HG03108 (cell line): ENCODE measurements at regions not wholly inside any gene's neighbourhood (a gene's known extent, or its start where the extent isn't known, plus 50 kb on each side); places are given as distances from the start of the nearest gene placed in this dataset.
"Not testable (repeated sequence)": the region's sequence is repeated elsewhere in the genome, so short reads cannot be mapped to it uniquely, and the experiment has no call there.

Source experiments
- ATAC-seq: cut with Tn5 transposase; IDR thresholded peaks from one replicate; pipeline ENCODE4 v1.9.1; 2021; ENCODE audit warnings: moderate library complexity; ENCODE audit not compliant: unreplicated experiment

- no peak for ATAC-seq
Observed at GRCh38 chr1:195763907-195764374, 844.3 kb downstream of the KCNT2 start.

DNA sequence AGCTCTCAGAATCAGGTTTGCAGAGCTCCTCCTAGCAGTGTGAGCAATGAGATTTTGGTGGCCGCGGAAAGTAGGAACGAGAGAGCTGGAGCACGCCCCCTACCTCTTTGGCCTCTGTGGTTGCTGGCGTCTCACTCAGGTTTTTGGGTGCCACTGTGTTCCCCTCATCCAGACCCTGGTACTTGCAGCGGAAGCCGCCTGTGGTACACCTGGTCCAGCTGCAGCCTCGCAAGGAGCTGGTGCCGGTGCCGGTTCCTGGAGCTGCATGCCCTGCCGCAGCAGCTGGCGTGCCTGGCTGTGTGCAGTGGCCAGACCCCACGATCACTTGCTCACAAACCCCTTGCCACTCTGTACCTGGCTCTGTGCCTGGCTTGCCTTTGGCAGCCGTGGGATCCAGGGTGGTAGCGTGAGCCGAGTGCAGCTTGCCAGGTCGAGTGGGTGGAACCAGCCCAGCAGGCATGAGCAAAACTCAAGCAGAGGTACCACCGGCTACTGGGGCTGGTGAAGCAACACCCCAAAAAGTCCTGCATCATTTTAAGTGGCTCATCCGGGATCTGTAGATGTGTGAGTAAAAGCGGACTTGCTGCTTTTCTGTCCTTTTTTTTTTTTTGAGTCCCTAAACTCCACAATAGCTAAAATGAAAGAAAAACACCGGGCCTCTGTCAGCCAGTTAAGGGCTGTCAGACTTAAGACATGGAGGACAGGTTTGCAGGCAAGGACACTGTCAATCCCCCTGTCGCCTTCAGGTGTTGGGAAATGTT lies 844.9 kb downstream of the KCNT2 start:
- no peak for ATAC-seq

DNA sequence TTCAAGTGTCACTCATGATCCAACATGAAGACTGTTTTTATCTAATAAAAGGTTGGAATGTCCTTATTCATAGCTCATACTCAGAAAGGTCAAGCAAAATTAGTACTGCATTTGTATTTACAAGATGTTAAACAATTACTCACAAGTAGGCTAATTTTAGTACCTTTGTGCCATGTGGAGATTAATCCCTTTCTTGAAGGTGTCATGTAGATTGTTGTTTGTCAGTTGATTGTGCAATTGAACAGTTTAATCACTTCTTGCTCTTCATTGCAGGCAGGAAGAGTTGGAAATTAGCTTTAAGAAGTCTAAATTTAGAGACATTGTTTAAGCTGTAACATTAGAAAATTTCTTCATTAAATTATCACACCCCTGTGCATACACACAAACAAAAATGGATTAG lies 847.1 kb downstream of the KCNT2 start:
- no peak for ATAC-seq

DNA sequence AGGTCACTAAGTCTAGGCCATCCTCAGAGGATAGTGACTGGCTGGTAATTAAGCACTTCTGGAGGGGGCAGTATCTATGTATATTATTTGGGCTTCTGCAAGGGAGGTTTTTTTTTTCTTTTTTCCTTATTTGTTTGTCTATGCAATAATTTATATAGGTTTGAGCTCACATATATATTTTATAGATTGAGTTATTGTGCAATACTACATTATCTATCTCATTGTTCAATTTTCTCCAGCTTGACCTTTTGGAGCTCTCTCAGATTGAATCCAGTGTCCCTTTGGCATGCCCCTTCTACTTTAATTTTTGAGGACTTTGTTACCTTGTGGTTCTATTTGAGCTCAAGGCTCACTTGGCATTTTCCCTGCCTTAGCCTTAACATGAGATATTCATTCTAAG lies 852.1 kb downstream of the KCNT2 start:
- ATAC-seq: no peak

DNA sequence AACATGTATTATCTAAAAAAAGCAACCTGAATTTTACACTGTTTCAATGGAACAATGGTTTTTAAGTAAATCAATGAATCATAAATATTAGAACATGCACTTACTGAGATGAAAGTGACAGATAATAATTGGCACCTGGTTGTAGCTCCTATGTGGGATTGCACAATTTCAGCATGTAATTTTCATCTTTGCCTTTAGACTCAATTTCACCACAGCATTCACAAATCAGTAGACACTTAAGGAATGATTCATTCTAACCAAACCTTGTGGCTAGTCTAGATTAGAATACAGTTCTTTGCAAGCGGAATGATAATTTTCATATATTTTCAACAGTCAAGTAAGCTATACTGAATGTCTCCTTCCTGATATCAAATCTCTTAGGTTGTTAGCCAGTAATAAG lies 853.4 kb downstream of the KCNT2 start:
- ATAC-seq: no peak

- no peak for ATAC-seq
Observed at GRCh38 chr1:195754303-195754702, 853.9 kb downstream of the KCNT2 start.

GRCh38 chr1:195748969-195749368 lies 859.3 kb downstream of the KCNT2 start:
- ATAC-seq: no peak

DNA sequence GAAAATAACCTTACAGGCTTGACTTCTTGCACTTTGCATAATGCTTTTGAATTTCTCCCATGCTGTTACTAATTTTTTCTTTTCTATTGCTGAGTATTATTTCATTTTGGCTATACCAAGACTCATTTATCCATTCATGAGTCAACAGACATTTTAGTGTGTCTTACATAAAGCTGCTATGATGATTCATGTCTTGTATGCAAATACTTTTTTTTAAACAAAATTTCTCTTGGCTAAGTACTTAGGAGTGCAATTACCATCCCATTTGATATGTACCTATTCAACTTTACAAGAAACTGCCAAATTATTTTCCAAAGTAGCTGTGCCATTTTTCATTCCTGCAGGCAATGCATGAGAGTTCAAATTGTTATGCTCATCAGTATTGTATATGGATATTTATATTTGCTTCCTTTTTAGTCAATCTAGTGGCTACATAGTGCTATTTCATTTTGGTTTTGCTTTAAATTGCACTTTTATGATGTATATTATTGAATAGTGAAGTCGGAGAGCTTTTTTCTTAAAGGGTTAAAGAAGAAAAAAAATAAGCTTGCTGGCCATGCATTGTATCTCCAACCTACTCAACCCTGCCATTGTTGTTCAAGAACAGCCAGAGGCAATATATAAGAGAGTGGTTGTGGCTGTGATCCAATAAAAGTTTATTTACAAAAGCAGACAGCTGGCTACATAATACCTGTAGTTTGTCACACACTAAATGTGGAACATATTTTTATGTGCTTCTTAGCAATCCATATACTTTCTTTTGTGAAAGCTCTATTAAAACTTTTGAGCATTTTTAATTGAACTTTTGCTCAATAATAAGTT lies 862.8 kb downstream of the KCNT2 start:
- ATAC-seq: no peak

DNA sequence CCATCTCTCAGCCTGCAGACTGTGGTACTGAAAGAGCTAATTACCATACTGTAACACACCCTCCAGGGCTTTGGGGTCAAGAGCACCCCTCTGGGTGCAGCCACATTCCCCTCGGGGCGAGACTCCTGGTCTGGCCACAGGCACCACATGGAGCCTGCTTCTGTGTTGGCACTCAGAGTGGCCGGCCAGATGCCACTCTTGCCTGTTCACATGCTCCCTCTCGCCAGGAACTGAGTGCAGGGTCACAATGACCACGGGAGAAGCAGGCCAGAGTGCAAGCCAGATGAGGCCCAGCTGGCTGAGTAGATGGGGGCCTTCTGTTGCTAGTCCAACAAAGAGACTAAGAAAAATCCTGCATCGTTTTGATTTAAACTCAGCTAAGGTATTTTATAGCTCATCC lies 864.0 kb downstream of the KCNT2 start:
- no peak for ATAC-seq

- no peak for ATAC-seq
Observed at GRCh38 chr1:195740862-195741261, 867.4 kb downstream of the KCNT2 start.

DNA sequence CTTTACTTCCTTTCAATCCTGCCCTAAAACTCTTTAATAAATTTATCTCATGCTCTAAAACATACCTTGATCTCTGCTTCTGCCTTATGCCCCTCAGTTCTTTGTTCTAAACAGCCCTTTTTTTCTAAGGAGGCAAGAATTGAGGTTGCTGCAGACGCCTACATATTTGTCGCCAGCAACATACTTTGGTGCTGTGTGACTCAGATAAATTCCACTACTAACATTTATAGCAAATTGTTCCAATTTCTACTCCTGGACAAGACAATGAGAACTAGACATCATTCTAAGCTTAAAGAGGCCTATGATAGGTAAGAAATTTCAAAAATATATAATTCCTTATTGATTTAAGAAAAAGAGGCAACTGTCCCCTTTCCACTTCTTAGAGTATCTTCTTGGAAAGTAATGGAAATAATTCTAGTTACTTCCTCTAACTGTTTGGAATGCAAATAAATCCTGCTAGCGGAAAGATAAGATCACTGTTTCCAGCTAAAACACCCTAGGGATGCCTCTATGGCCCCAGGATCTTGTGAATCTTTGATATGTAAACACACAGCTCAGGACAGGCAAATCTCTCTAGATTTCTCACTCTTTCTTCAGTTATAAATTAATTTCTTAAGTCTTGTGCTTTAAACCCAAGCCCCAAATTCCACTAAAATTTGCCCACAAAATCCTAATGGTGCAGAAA lies 869.1 kb downstream of the KCNT2 start:
- ATAC-seq: no peak

- ATAC-seq: no peak
Observed at GRCh38 chr1:195735140-195735539, 873.1 kb downstream of the KCNT2 start.

- no peak for ATAC-seq
Observed at GRCh38 chr1:195733826-195734225, 874.4 kb downstream of the KCNT2 start.

DNA sequence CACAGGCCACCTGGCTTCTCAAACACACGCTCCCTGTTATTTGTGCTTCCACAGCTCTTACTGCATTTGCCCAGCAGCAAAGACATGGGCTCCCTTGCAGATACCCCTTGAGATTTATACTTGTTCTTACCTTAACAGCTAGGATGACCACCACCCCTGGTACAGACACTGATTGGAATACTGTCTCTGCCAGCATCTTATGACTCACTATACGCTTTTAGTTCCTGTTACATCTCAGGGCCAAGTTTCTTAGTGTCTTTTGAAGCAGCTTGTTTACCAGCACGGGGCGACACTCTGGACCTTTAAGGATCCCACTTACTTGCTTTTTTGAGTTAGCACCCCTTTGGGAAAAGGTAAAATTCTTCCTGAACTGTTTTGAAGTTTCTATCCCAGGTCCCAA lies 874.8 kb downstream of the KCNT2 start:
- ATAC-seq: no peak

DNA sequence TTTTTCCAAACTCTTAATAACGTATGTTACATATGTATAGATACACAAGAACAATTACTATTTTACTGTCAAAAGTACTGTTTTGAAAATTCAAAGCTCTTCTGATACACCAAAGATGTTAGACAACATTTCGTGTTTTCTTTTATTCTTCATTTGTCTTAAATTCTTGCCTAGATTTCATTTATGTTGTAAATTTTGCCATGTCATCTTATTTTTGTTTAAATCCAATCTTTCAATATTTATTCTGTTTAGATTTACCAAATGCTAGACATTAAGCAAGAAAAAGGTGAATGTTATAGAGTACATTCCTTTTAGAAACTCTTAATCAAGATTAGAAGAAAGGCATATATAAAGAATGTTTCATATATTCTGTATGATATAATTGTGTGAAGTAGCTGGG lies 876.9 kb downstream of the KCNT2 start:
- no peak for ATAC-seq

DNA sequence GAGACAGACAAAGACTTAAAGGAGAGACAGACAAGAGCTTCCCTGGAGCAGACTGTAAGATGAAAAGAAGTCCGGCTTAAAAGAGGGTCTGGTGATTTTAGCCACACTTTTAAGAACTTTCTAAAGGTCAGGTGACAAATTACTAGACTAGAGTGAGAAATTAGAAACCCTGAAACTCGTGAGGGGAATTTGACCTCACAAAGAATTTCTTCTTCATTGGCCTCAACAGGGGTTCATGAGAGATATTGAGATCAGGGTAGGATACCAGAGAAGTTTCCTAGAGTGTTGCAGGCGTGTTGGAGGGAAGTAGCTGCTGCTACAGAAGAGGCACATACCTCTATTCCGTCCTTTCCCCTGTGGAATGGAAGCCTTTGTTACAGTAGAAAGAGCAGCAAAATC lies 884.4 kb downstream of the KCNT2 start:
- no peak for ATAC-seq

- not testable (repeated sequence) for ATAC-seq
Observed at GRCh38 chr1:195722852-195723795, 885.1 kb downstream of the KCNT2 start.

GRCh38 chr1:195722146-195722545 lies 886.1 kb downstream of the KCNT2 start:
- ATAC-seq: not testable (repeated sequence)

DNA sequence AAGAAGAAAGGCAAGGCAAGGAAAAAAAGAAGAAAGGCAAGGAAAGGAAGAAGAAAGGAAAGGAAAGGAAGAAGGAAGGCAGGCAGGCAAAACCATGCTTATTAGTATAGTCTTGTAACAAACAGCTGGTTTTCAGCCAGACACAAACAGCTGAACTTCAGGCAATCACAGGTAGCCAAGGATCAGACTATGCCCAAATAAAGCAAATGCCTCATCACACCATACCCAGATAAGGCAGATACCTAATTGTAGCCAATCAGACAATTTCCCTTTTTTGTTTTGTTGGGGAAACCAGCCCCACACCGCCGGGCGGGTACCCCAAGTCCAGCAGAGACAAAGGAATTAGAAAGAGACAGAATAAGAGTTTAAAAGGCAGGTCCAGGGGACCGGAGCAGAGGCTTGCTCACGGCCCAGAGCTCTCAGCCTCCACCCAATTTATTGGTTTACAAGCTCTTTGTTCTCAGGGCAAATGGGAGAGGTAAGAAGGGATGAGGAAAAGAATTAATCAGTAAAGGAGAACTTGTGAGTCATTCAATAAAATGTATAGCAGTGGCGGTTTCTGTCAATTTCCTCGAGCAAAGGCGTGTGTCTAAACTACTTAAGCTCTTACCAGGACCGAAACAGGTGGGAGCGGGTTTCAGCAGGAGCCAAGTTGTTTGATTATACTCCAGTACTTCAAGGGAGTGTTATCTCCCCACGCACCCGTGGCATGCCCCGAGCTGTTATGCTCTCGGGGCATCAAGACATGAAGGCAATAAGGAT lies 886.8 kb downstream of the KCNT2 start:
- ATAC-seq: no peak

GRCh38 chr1:195717651-195718050 lies 890.6 kb downstream of the KCNT2 start:
- no peak for ATAC-seq
